LNCAP (cell line): ENCODE measurements at regions not wholly inside any gene's neighbourhood (a gene's known extent, or its start where the extent isn't known, plus 50 kb on each side); places are given as distances from the start of the nearest gene placed in this dataset.

Source experiments
- CTCF ChIP-seq: fragments of 450-650 bp; IDR thresholded peaks from 2 replicates; pipeline ENCODE4 v1.5.1; 2017; ENCODE audit warnings: mild to moderate bottlenecking

GRCh38 chr1:209527993-209528717 lies 55.4 kb upstream of the CAMK1G start:
- no peak for TF ChIP-seq CTCF

- TF ChIP-seq CTCF, result no peak
Observed at GRCh38 chr1:209529233-209529632, 54.3 kb upstream of the CAMK1G start.

- no peak for TF ChIP-seq CTCF
Observed at GRCh38 chr1:209531006-209531405, 52.5 kb upstream of the CAMK1G start.

GRCh38 chr1:209531549-209531948 lies 52.0 kb upstream of the CAMK1G start:
- no peak for TF ChIP-seq CTCF
